HCT116 (cell line): ENCODE measurements at regions not wholly inside any gene's neighbourhood (a gene's known extent, or its start where the extent isn't known, plus 50 kb on each side); places are given as distances from the start of the nearest gene placed in this dataset.

Source experiments
- ATAC-seq: fragments of 200-7000 bp; cut with Tn5 transposase; 2 replicates; pipeline ENCODE4 v1.9.1; 2020; ENCODE audit warnings: mild to moderate bottlenecking, moderate library complexity
- BruUV-seq: library from RNA; stranded (reverse); fragments of 400-500 nt; replicated peaks from 2 replicates; lab custom pipeline; 2021; lab: Mats Ljungman, UMichigan
- CTCF ChIA-PET: fragments of 300-600 bp; sonication (Branson Sonifier 250); formaldehyde crosslinking; loops from one replicate; lab custom pipeline; 2021; ENCODE audit warnings: antibody characterized with exemption; lab: Charles Lee
- POLR2A ChIA-PET: fragments of 300-600, 350-600 bp; sonication (Branson Sonifier 250); formaldehyde crosslinking; loops from one replicate; lab custom pipeline; 2021; ENCODE audit warnings: antibody characterized with exemption; lab: Charles Lee
- RAD21 ChIA-PET, 2 experiments: fragments of 300-600 bp; sonication (Branson Sonifier 250); formaldehyde crosslinking; loops; one replicate each; lab custom pipeline; 2023; ENCODE audit warnings: low total read pairs in 2 of 2; ENCODE audit not compliant: uncharacterized antibody in 2 of 2, unreplicated experiment in 2 of 2, low non-redundant PET in 1 of 2; lab: Charles Lee
- DNase-seq: peaks from one replicate; pipeline ENCODE4 v3.0.0-alpha.2; 2010; ENCODE audit warnings: low read depth, low spot score
- H2AFZ ChIP-seq: fragments of 200-600 bp; shearing (Covaris generic), sonication (generic); 2 replicates; pipeline ENCODE4 v1.6.1; 2017; ENCODE audit warnings: low read depth, mixed run types, mixed read lengths, antibody characterized with exemption, low read length; ENCODE audit not compliant: poor library complexity, severe bottlenecking
- H3K27ac ChIP-seq: 2 replicates; pipeline ENCODE4 v1.5.1; 2012; ENCODE audit warnings: low read depth, low read length
- H3K27me3 ChIP-seq: fragments of 200-600 bp; sonication (generic); 2 replicates; pipeline ENCODE4 v1.6.1; 2016; ENCODE audit warnings: mixed run types, low read length, mixed read lengths; ENCODE audit not compliant: insufficient read depth
- H3K36me3 ChIP-seq, 2 experiments: fragments of 200-500 bp in 1 of 2; fragments of 200-600 bp in 1 of 2; sonication (Bioruptor generic) in 1 of 2; sonication (generic) in 1 of 2; 2 replicates each; pipeline versions ENCODE4 v1.5.1 to v1.6.1; 2014 to 2016; ENCODE audit warnings: low read length in 2 of 2, inconsistent platforms in 1 of 2, mixed read lengths in 1 of 2, mixed run types in 1 of 2; ENCODE audit not compliant: insufficient read depth in 2 of 2, control insufficient read depth in 1 of 2
- H3K4me1 ChIP-seq, 2 experiments: fragments of 200-600 bp in 1 of 2; sonication (generic) in 1 of 2; 2 replicates each; pipeline versions ENCODE4 v1.5.1 to v1.6.1; 2012 to 2017; ENCODE audit warnings: low read length in 2 of 2, inconsistent platforms in 1 of 2, mild to moderate bottlenecking in 1 of 2, mixed read lengths in 1 of 2, mixed run types in 1 of 2, moderate library complexity in 1 of 2; ENCODE audit not compliant: insufficient read depth in 2 of 2, control insufficient read depth in 1 of 2
- H3K4me2 ChIP-seq: fragments of 200-600 bp; sonication (generic); 2 replicates; pipeline ENCODE4 v1.6.1; 2017; ENCODE audit warnings: mixed run types, low read length, mixed read lengths
- H3K4me3 ChIP-seq, 2 experiments: fragments of 200-600 bp in 1 of 2; sonication (generic) in 1 of 2; replicated peaks in 1 of 2; 2 replicates each; pipeline ENCODE4 v1.5.1; 2011 to 2016; ENCODE audit warnings: low read length in 2 of 2, control low read depth in 1 of 2, low read depth in 1 of 2, mild to moderate bottlenecking in 1 of 2, mixed read lengths in 1 of 2, mixed run types in 1 of 2
- H3K79me2 ChIP-seq: fragments of 200-600 bp; sonication (generic); 2 replicates; pipeline ENCODE4 v1.6.1; 2017; ENCODE audit warnings: mild to moderate bottlenecking, mixed run types, low read length, moderate library complexity, mixed read lengths; ENCODE audit not compliant: insufficient read depth
- H3K9ac ChIP-seq: fragments of 200-600 bp; sonication (generic); 2 replicates; pipeline ENCODE4 v1.6.1; 2016; ENCODE audit warnings: low read length, mixed read lengths
- H3K9me2 ChIP-seq: fragments of 200-600 bp; sonication (generic), shearing (Covaris generic); 2 replicates; pipeline ENCODE4 v1.6.1; 2017; ENCODE audit warnings: mixed run types, mild to moderate bottlenecking, moderate library complexity; ENCODE audit not compliant: insufficient read depth
- H3K9me3 ChIP-seq, 2 experiments: fragments of 200-500 bp in 1 of 2; fragments of 200-600 bp in 1 of 2; sonication (Bioruptor generic) in 1 of 2; sonication (generic) in 1 of 2; 2 replicates each; pipeline ENCODE4 v1.6.1; 2014 to 2017; ENCODE audit warnings: low read length in 2 of 2, mixed read lengths in 2 of 2, inconsistent platforms in 1 of 2, low read depth in 1 of 2, mild to moderate bottlenecking in 1 of 2, mixed run types in 1 of 2, moderate library complexity in 1 of 2; ENCODE audit not compliant: control insufficient read depth in 1 of 2, insufficient read depth in 1 of 2
- H4K20me1 ChIP-seq: fragments of 200-600 bp; sonication (generic), shearing (Covaris generic); 2 replicates; pipeline ENCODE4 v1.6.1; 2017; ENCODE audit warnings: mixed run types, mild to moderate bottlenecking, moderate library complexity; ENCODE audit not compliant: insufficient read depth
- CEBPB ChIP-seq: IDR thresholded peaks from 2 replicates; pipeline ENCODE4 v1.6.1; 2012; ENCODE audit warnings: low read depth
- POLR2A ChIP-seq: IDR thresholded peaks from 2 replicates; pipeline ENCODE4 v1.7.0; 2011; ENCODE audit warnings: borderline replicate concordance; ENCODE audit not compliant: insufficient read depth, insufficient read length; ENCODE audit errors: extremely low read depth
- POLR2AphosphoS5 ChIP-seq: IDR thresholded peaks from 2 replicates; pipeline ENCODE4 v1.6.1; 2011; ENCODE audit warnings: mild to moderate bottlenecking, low read depth, low read length, moderate library complexity
- RAD21 ChIP-seq: IDR thresholded peaks from 2 replicates; pipeline ENCODE4 v1.6.1; 2012; ENCODE audit warnings: low read depth, mild to moderate bottlenecking
- REST ChIP-seq: IDR thresholded peaks from 2 replicates; pipeline ENCODE4 v1.6.1; 2012; ENCODE audit warnings: low read depth
- SIN3A ChIP-seq: IDR thresholded peaks from 2 replicates; pipeline ENCODE4 v1.6.1; 2012; ENCODE audit warnings: low read depth
- SRF ChIP-seq: IDR thresholded peaks from 2 replicates; pipeline ENCODE4 v1.6.1; 2012; ENCODE audit warnings: low read depth
- ZFX ChIP-seq: fragments of 450-650 bp; IDR thresholded peaks from 2 replicates; pipeline ENCODE4 v1.6.1; 2017
- intact Hi-C: fragments of 100-400 bp; cut with micrococcal nuclease; formaldehyde crosslinking; loops from 2 replicates; pipeline ENCODE4 v1.10.0; 2022

GRCh38 chr7:8379264-8379663 is 54.1 kb upstream of the NXPH1 start:
- ChIA-PET CTCF (no interaction called here), POLR2A (no interaction called here), RAD21 (no interaction called here)
- Histone ChIP-seq H4K20me1 (no peaks in the 10 kb centered on the region), H3K9me2 (no peaks in the 10 kb centered on the region), H3K79me2 (no peaks in the 10 kb centered on the region), H3K4me2 (no peak overlapping the region), H3K4me3 (no peak overlapping the region), H3K27ac (no peak overlapping the region), H3K9ac (no peak overlapping the region), H3K36me3 (no peaks in the 10 kb centered on the region), H2AFZ (no peak overlapping the region), H3K4me1 (no peaks in the 10 kb centered on the region), H3K27me3 (no peaks in the 10 kb centered on the region), H3K9me3 (no peaks in the 10 kb centered on the region)
- no peak for ATAC-seq
- intact Hi-C loops: no loop called here
- TF ChIP-seq SRF (no peak), ZFX (no peak), SIN3A (no peak), REST (no peak)
- no peak for DNase-seq
- BruUV-seq: no TSS peak

- Histone ChIP-seq H3K27ac (no peak overlapping the region), H2AFZ (no peak overlapping the region), H3K27me3 (no peaks in the 10 kb centered on the region), H3K4me1 (no peaks in the 10 kb centered on the region), H3K79me2 (no peaks in the 10 kb centered on the region), H3K9me2 (no peaks in the 10 kb centered on the region), H3K4me3 (no peak overlapping the region), H3K9me3 (no peaks in the 10 kb centered on the region), H3K4me2 (no peak overlapping the region), H3K36me3 (no peaks in the 10 kb centered on the region), H3K9ac (no peak overlapping the region), H4K20me1 (no peaks in the 10 kb centered on the region)
- DNase-seq (no peak), ATAC-seq (no peak)
- POLR2A ChIA-PET: interaction anchor here (0.6 kb wide), 1 partner anchor 565 kb away, joined by 4 read pairs; no protein-coding TSS in a partner anchor
- BruUV-seq: no TSS peak
- RAD21 ChIA-PET: no interaction called here
- intact Hi-C loops: no loop called here
- CTCF ChIA-PET: no interaction called here
- TF ChIP-seq CEBPB (no peak), POLR2AphosphoS5 (no peak), ZFX (no peak), POLR2A (no peak), RAD21 (no peak)
- TF ChIP-seq, all 23 proteins: peak for 0
Measured at GRCh38 chr7:8380130-8380529, 53.3 kb upstream of the NXPH1 start.
